ENCODE measurements at regions not wholly inside any gene's neighbourhood (a gene's known extent, or its start where the extent isn't known, plus 50 kb on each side); places are given as distances from the start of the nearest gene placed in this dataset.
"Not testable (repeated sequence)": the region's sequence is repeated elsewhere in the genome, so short reads cannot be mapped to it uniquely, and the experiment has no call there.

DNA sequence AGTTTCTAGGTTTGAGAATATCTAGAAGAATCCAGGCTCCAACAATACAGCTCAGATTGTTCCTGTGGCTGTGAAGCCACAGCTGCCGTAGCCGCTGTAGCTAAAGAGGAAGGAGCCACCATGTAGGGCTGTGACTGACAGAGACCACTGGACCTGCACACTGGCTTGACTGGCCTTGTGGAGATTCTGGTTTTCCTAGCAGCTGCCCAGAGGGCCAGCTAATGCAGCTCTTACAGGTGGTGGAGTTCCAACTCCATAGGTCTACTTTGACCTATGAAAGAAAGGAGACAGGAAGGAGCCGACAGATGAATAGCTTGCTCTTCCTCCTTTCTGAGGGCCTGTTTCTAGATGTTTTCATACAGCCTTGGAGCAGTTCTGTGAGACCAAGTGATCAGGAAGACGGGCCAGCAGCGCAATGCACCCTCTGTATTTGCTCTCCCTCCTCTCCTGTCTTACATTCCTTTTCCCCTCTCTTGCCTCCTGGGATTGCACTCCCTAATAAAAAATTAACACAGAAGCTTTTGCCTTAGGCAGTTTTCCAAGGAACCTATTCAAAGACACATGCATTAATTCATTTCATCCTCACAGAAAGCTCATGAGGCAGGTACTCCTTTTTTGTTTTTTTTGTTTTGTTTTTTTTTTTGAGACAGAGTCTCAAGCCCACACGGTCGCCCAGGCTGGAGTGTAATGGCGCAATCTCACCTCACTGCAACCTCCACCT, 51.8 kb upstream of the MYB start:
- DNase-seq (ENCODE audit: low read depth), result peak; percentile 16

GRCh38 chr6:135128268-135128914, 52.7 kb upstream of the MYB start:
- no peak for DNase-seq (ENCODE audit: low read depth)

GRCh38 chr6:135126729-135127128, 54.4 kb upstream of the MYB start:
- DNase-seq (ENCODE audit: low read depth), result no peak

GRCh38 chr6:135126034-135126433, 55.1 kb upstream of the MYB start:
- DNase-seq (ENCODE audit: low read depth), result no peak

DNA sequence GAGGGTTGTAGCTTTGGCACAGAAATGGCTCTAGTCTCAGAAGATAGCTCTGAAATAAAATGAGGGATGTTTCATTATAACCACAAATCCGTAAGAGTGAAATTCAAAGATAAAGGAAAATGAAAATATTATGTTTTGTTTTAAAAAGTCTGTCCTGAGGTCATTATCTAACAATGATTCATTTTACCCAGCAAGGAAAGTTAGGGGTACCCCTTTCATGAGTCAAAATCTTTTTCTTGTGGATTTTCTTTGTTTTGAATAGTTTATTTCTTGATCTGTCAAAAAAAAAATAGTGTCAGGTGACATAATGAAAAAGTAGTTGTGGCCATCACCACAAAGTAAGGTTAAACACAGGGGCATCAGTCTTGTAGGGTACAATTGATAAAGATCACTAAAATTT, 59.7 kb upstream of the MYB start:
- DNase-seq (ENCODE audit: low read depth), result peak; percentile 12

GRCh38 chr6:135118134-135118730, 62.9 kb upstream of the MYB start:
- DNase-seq (ENCODE audit: low read depth), result no peak

- no peak for DNase-seq (ENCODE audit: low read depth)
Measured at GRCh38 chr6:135117413-135117968, 62.9 kb upstream of the HBS1L start.

GRCh38 chr6:135116571-135116970, 61.9 kb upstream of the HBS1L start:
- DNase-seq (ENCODE audit: low read depth), result no peak

DNA sequence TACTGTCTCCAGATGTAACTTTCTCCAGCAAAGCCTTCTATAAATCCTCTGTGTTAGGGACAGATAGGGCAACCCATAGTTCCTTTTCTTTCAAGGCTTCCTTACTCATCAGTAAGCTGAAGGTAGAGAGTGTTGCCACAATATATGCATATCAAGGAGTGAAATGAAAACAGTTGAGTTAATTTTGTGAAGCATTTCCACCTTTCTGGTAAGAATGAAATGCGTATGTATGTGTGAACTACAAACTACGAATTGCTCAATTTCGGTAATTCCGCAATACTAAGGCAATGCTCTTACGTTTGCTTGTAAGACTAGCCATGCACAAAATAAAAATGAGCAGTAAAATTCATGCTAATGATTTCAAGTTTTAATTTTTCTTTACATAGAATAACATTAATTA, 61.2 kb upstream of the HBS1L start:
- DNase-seq (ENCODE audit: low read depth), result no peak

DNA sequence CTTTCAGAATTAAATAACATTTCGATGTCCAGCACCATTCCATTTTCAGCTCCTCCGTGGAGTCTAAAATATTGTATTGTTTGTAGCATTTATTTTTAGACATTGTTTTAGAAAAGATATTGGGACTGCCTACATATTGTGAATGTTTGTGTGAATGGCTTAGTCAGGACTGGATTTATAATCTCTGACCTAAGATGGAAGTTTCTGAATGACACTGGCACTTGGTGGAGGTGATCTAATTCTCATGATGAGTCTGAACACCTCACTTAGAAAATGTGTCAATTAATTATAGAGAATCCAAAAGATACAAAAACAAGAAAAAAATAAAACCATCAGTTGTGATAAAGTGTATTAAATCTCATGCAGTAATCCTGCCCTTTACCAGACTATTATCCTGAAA, 60.8 kb upstream of the HBS1L start:
- DNase-seq (ENCODE audit: low read depth), result no peak

DNA sequence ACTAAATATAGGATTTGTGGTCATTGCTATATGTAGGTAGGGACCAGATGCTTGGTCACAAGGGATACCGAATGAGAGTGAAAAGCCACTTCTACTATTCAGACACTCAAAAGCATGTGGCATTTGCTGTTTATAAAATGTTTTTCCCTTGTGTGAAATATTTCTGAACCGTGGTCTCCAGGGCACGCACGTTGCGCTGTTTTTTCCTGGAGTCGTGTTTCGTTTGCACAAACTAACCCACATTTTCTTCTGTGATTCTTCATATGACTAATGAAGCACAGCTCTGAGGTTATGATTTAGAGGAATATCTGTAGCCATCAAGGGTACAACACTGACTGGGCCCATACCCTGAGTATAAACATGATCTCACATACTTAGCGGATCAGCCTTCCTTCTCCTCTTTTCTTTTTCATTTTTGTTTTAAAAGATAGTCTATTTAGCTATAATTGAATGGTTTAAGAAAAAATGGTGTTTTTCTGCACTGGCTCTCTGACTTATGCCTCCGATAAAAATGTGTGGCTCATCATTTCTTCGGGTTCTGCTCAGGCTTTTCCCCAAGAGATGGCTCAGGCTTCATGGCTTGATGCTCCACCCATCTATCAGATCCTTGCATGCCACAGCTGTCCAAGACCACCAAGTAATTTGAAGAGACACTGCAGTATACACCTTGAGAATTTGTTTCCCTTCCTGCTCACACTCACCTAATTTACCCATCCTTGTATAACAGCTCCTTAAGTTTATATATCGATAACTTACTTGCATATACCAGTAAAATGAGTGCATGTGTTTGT, 59.9 kb upstream of the HBS1L start:
- no peak for DNase-seq (ENCODE audit: low read depth)

DNA sequence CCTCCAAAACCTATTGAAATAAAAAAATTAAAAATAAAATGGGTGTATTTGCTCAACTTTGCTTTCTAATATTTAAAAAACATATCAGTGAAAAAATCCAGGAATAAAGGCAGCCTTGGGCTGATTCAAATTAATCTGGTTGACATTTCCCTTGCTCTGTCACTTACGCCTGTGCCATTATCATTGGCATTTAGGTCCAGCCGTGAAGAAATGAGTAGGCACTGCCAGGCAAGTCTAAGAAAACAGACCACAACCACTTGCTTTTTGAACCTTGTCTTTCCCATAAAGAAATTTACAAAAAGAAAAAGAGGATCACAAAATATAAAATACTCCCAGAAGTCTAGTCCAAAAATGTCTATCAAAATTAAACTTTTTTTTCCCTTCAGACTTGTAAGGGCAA, 59.2 kb upstream of the HBS1L start:
- DNase-seq (ENCODE audit: low read depth), result no peak

DNA sequence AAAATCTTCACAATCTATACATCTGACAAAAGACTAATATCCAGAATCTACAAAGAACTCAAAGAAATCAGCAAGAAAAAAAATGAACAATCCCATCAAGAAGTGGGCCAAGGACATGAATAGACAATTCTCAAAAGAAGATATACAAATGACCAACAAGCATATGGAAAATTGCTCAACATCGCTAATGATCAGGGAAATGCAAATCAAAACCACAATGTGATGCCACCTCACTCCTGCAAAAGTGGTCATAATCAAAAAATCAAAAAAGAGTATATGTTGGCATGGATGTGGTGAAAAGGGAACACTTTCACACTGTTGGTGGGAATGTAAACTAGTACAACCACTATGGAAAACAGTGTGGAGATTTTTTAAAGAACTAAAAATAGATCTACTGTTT, 58.3 kb upstream of the HBS1L start:
- DNase-seq (ENCODE audit: low read depth), result not testable (repeated sequence)

DNA sequence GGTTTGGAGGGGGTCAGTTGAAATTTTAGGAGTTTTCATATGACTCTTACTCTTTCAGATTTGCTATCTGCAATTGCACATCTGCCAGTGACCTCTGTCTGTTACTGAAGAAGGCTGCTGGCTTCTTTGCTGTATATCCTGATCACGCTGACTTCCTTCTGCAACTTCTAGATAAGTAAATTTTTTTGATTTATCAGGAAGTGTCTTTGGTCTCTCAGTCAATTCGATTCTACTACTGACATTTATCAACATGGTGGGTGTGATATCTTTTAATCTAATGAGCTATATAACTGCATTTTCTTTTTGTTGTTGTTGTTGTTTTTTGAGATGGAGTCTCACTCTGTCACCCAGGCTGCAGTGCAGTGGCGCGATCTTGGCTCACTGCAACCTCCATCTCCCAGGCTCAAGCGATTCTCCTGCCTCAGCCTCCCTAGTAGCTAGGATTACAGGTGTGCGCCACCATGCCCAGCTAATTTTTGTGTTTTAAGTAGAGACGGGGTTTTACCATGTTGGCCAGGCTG, 55.7 kb upstream of the HBS1L start:
- not testable (repeated sequence) for DNase-seq (ENCODE audit: low read depth)

DNA sequence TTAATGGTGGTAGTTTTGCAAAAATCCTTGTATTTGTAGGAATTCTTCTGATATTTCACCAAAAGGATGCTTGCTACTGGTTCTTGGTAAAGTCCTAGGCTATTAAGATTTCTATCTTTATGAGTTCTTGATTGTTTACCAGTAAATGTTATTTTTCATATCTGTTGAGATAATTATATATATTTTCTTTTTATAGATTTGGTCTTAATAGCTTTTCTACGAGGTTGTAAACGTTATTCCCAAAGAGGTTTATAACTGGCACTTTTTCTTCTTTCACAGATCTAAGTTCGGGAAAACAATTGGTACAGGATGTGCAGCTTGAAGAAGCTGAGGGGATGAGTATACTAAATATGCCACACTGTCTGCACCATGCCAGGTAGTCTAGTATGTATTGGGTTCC, 55.1 kb upstream of the HBS1L start:
- no peak for DNase-seq (ENCODE audit: low read depth)

- DNase-seq (ENCODE audit: low read depth), result no peak
Measured at GRCh38 chr6:135108692-135109091, 54.1 kb upstream of the HBS1L start.

GRCh38 chr6:135106611-135107010, 52.0 kb upstream of the HBS1L start:
- DNase-seq (ENCODE audit: low read depth), result no peak

- DNase-seq (ENCODE audit: low read depth), result no peak
Measured at GRCh38 chr6:135105710-135106109, 51.1 kb upstream of the HBS1L start.

GRCh38 chr6:135105299-135105698, 50.7 kb upstream of the HBS1L start:
- no peak for DNase-seq (ENCODE audit: low read depth)
